H1 (cell line): ENCODE measurements at regions not wholly inside any gene's neighbourhood (a gene's known extent, or its start where the extent isn't known, plus 50 kb on each side); places are given as distances from the start of the nearest gene placed in this dataset.

Experiments
- CTCF ChIA-PET: fragments of 300-600 bp; sonication (Branson Sonifier 250); formaldehyde crosslinking; loops from one replicate; lab custom pipeline; 2021; ENCODE audit not compliant: partially characterized antibody; lab: Charles Lee
- POLR2A ChIA-PET: fragments of 300-600 bp; sonication (Branson Sonifier 250); formaldehyde crosslinking; loops from one replicate; lab custom pipeline; 2021; ENCODE audit warnings: inconsistent platforms; ENCODE audit not compliant: partially characterized antibody; lab: Charles Lee
- DNase-seq, 2 experiments: peaks; one replicate each; pipeline versions ENCODE4 v3.0.0 to v3.0.0-alpha.2; 2010 to 2022; ENCODE audit warnings: low spot score in 2 of 2, low read depth in 1 of 2, mixed read lengths in 1 of 2
- FAIRE-seq: peaks from 2 replicates; lab custom pipeline; 2011; peaks lifted over from hg19 to GRCh38; lab: Jason Lieb, UNC
- H2AFZ ChIP-seq: 2 replicates; pipeline ENCODE4 v1.8.1; 2012; ENCODE audit warnings: low read length, inconsistent platforms
- H2AK5ac ChIP-seq: 2 replicates; pipeline ENCODE4 v1.6.1; 2013; ENCODE audit warnings: low read depth, low read length
- H2BK120ac ChIP-seq: replicated peaks from 2 replicates; pipeline ENCODE3; 2013; ENCODE audit warnings: low read depth, low read length, inconsistent platforms
- H2BK12ac ChIP-seq: 2 replicates; pipeline ENCODE4 v1.6.1; 2013; ENCODE audit warnings: low read depth, low read length
- H2BK15ac ChIP-seq: 2 replicates; pipeline ENCODE4 v1.6.1; 2013; ENCODE audit warnings: low read length
- H2BK20ac ChIP-seq: 2 replicates; pipeline ENCODE4 v1.6.1; 2013; ENCODE audit warnings: low read length
- H2BK5ac ChIP-seq: 2 replicates; pipeline ENCODE4 v1.6.1; 2013; ENCODE audit warnings: low read depth, low read length
- H3K14ac ChIP-seq: 2 replicates; pipeline ENCODE4 v1.6.1; 2013; ENCODE audit warnings: inconsistent platforms; ENCODE audit not compliant: insufficient read length
- H3K18ac ChIP-seq: 2 replicates; pipeline ENCODE4 v1.6.1; 2013; ENCODE audit warnings: low read length; ENCODE audit errors: extremely low read depth
- H3K23ac ChIP-seq: 2 replicates; pipeline ENCODE4 v1.6.1; 2013; ENCODE audit warnings: inconsistent platforms; ENCODE audit not compliant: insufficient read length
- H3K23me2 ChIP-seq: 2 replicates; pipeline ENCODE4 v1.6.1; 2013; ENCODE audit warnings: low read depth, low read length
- H3K27ac ChIP-seq: 2 replicates; pipeline ENCODE4 v1.6.1; 2011; ENCODE audit warnings: low read depth, low read length, inconsistent platforms
- H3K27me3 ChIP-seq, 4 experiments: replicated peaks in 1 of 4; 1 replicate in 1 of 4; 2 replicates in 3 of 4; pipeline versions ENCODE4 v1.6.1 to v1.8.1; 2011 to 2013; ENCODE audit warnings: low read length in 3 of 4, mild to moderate bottlenecking in 3 of 4, inconsistent platforms in 2 of 4, mixed read lengths in 2 of 4, moderate library complexity in 1 of 4; ENCODE audit not compliant: control insufficient read depth in 3 of 4, insufficient read depth in 3 of 4; ENCODE audit errors: extremely low read depth in 1 of 4
- H3K36me3 ChIP-seq, 4 experiments: 2 replicates each; pipeline versions ENCODE4 v1.6.1 to v1.8.1; 2011 to 2013; ENCODE audit warnings: mild to moderate bottlenecking in 4 of 4, low read length in 3 of 4, moderate library complexity in 2 of 4, control low read depth in 1 of 4, inconsistent platforms in 1 of 4; ENCODE audit not compliant: insufficient read depth in 4 of 4, control insufficient read depth in 2 of 4
- H3K4ac ChIP-seq: replicated peaks from 2 replicates; pipeline ENCODE3; 2013; ENCODE audit warnings: low read length, low read depth, mixed read lengths, inconsistent platforms; ENCODE audit not compliant: insufficient read length
- H3K4me1 ChIP-seq, 4 experiments: replicated peaks in 1 of 4; 1 replicate in 1 of 4; 2 replicates in 3 of 4; pipeline versions ENCODE4 v1.6.1 to v1.8.1; 2011 to 2013; ENCODE audit warnings: low read length in 3 of 4, inconsistent platforms in 2 of 4, mixed read lengths in 1 of 4; ENCODE audit not compliant: insufficient read depth in 4 of 4, control insufficient read depth in 3 of 4
- H3K4me2 ChIP-seq, 2 experiments: 2 replicates each; pipeline versions ENCODE4 v1.6.1 to v1.8.1; 2011 to 2013; ENCODE audit warnings: low read depth in 2 of 2, low read length in 2 of 2, control low read depth in 1 of 2, inconsistent platforms in 1 of 2, mild to moderate bottlenecking in 1 of 2; ENCODE audit not compliant: insufficient read depth in 1 of 2
- H3K4me3 ChIP-seq, 4 experiments: fragments of 200-600, 300-600 bp in 1 of 4; sonication (generic), shearing (Covaris generic), sonication (Bioruptor Twin) in 1 of 4; 2 replicates each; pipeline versions ENCODE4 v1.5.1 to v1.8.1; 2011 to 2016; ENCODE audit warnings: low read length in 4 of 4, low read depth in 3 of 4, control low read depth in 2 of 4, inconsistent platforms in 2 of 4, mild to moderate bottlenecking in 2 of 4, mixed read lengths in 1 of 4, moderate library complexity in 1 of 4; ENCODE audit not compliant: insufficient read depth in 2 of 4; ENCODE audit errors: extremely low read depth in 1 of 4
- H3K56ac ChIP-seq: replicated peaks from 2 replicates; pipeline ENCODE3; 2013; ENCODE audit warnings: low read depth, mild to moderate bottlenecking, mixed read lengths, low read length, inconsistent platforms; ENCODE audit not compliant: insufficient read length
- H3K79me1 ChIP-seq: 2 replicates; pipeline ENCODE4 v1.6.1; 2013; ENCODE audit warnings: low read depth, low read length, control low read depth
- H3K79me2 ChIP-seq, 2 experiments: 2 replicates each; pipeline versions ENCODE4 v1.6.1 to v1.8.1; 2012 to 2013; ENCODE audit warnings: low read length in 2 of 2, mild to moderate bottlenecking in 2 of 2, inconsistent platforms in 1 of 2; ENCODE audit not compliant: insufficient read depth in 2 of 2, control insufficient read depth in 1 of 2
- H3K9ac ChIP-seq, 4 experiments: replicated peaks in 1 of 4; 1 replicate in 1 of 4; 2 replicates in 3 of 4; pipeline versions ENCODE4 v1.6.1 to v1.8.1; 2011 to 2013; ENCODE audit warnings: low read depth in 3 of 4, low read length in 3 of 4, control low read depth in 2 of 4, mild to moderate bottlenecking in 2 of 4, moderate library complexity in 2 of 4, inconsistent platforms in 1 of 4; ENCODE audit errors: extremely low read depth in 1 of 4
- H3K9me3 ChIP-seq, 2 experiments: 2 replicates each; pipeline versions ENCODE4 v1.6.1 to v1.8.1; 2012 to 2013; ENCODE audit warnings: mild to moderate bottlenecking in 2 of 2, moderate library complexity in 2 of 2, control low read depth in 1 of 2, inconsistent platforms in 1 of 2, low read depth in 1 of 2, low read length in 1 of 2, mixed read lengths in 1 of 2; ENCODE audit not compliant: insufficient read depth in 2 of 2
- H4K20me1 ChIP-seq, 2 experiments: replicated peaks in 1 of 2; 2 replicates each; pipeline versions ENCODE3 to v1.8.1; 2011 to 2013; ENCODE audit warnings: inconsistent platforms in 2 of 2, low read length in 2 of 2, mild to moderate bottlenecking in 1 of 2; ENCODE audit not compliant: insufficient read depth in 2 of 2, control insufficient read depth in 1 of 2
- H4K5ac ChIP-seq: 2 replicates; pipeline ENCODE4 v1.6.1; 2013; ENCODE audit warnings: low read length, low read depth, mixed read lengths, inconsistent platforms; ENCODE audit not compliant: insufficient read length
- H4K8ac ChIP-seq: 2 replicates; pipeline ENCODE4 v1.8.0; 2013; ENCODE audit warnings: mild to moderate bottlenecking, moderate library complexity, low read length, inconsistent platforms; ENCODE audit not compliant: insufficient read depth; ENCODE audit errors: extremely low read depth
- H4K91ac ChIP-seq: replicated peaks from 2 replicates; pipeline ENCODE3; 2013; ENCODE audit warnings: low read length, mixed read lengths, inconsistent platforms; ENCODE audit not compliant: insufficient read length
- CBX5 ChIP-seq: fragments of 300-800, 300-1000 bp; sonication (generic); IDR thresholded peaks from 2 replicates; pipeline ENCODE4 v1.7.1; 2016; ENCODE audit warnings: antibody characterized with exemption, low read length, low read depth
- CBX8 ChIP-seq: fragments of 300-800, 300-1000 bp; sonication (generic); IDR thresholded peaks from 2 replicates; pipeline ENCODE4 v1.7.1; 2016; ENCODE audit warnings: low read depth, low read length, borderline replicate concordance
- EP300 ChIP-seq, 2 experiments: IDR thresholded peaks; 1 replicate in 1 of 2; 2 replicates in 1 of 2; pipeline ENCODE4 v1.6.1; 2011 to 2012; ENCODE audit warnings: low read depth in 2 of 2, low read length in 2 of 2, mild to moderate bottlenecking in 2 of 2, borderline replicate concordance in 1 of 2, inconsistent platforms in 1 of 2, moderate library complexity in 1 of 2
- RBBP5 ChIP-seq: IDR thresholded peaks from 2 replicates; pipeline ENCODE4 v1.7.1; 2012; ENCODE audit warnings: low read depth, mild to moderate bottlenecking, inconsistent platforms, low read length, moderate library complexity, borderline replicate concordance
- SIN3A ChIP-seq, 2 experiments: IDR thresholded peaks in 1 of 2; conservative IDR thresholded peaks in 1 of 2; 2 replicates each; pipeline ENCODE4 v1.6.1; 2011 to 2012; ENCODE audit warnings: low read length in 2 of 2, improper control_type of control experiment in 1 of 2, low read depth in 1 of 2, mild to moderate bottlenecking in 1 of 2
- SP2 ChIP-seq: IDR thresholded peaks from 2 replicates; pipeline ENCODE4 v1.6.1; 2012; ENCODE audit warnings: mild to moderate bottlenecking, low read length, inconsistent platforms
- TBP ChIP-seq: IDR thresholded peaks from 2 replicates; pipeline ENCODE4 v1.6.1; 2011; ENCODE audit warnings: low read depth, low read length, improper control_type of control experiment
- WGBS, 2 experiments: shearing (Covaris generic) in 1 of 2; methylation state at CpG; one replicate each; pipeline versions ENCODE4 v1.1.6 to v1.1.7; 2013 to 2015; ENCODE audit warnings: low lambda C conversion rate in 2 of 2, mixed read lengths in 2 of 2, inconsistent platforms in 1 of 2, low coverage in 1 of 2, missing lambda C conversion rate in 1 of 2; ENCODE audit not compliant: insufficient replicate concordance in 2 of 2, insufficient coverage in 1 of 2, insufficient read length in 1 of 2; ENCODE audit errors: extremely low coverage in 1 of 2, missing lambda C conversion rate in 1 of 2; 5-methylcytosine and 5-hydroxymethylcytosine counted together

DNA sequence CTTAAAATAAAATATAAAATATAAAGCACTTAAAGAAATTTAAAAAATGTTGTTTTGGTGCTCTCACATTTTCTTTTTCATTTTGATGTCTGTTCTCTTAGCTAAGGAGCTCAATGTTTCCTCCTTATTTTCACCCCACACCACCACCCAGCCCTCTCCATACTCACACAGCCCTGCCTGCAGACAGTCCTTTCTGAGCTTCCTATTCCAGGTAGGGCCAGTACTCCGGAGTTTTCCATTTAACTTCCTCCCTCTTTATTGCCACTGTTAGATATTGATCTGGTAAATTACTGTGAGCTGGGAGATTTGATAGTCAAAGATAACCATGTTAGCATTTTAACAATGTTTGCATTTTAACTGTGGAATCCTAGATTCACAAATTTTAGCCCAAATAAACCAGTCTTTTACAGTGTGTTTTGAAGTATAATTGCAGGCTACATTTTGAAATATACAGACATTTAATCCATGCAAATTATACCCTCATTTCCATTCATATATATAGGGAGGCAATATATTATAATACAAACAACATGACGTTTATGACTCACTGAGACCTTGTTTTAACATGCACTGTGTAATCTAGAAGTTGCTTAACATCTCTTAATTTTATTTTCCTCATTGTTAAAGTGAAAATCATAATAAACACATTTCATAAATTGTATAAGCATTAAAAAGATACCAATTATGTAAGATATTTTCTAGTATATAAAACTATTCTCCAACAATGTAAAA is 927.1 kb downstream of the NR2F1-AS1 start:
- no peak for TF ChIP-seq SIN3A (conservative IDR thresholded peaks at IDR 0.05 in 1 of 2, IDR thresholded peaks at IDR 0.05 in 1 of 2; ENCODE audit: low read depth in 1 of 2, low read length in 2 of 2)
- TF ChIP-seq CBX5 = no peak
- TF ChIP-seq SP2 = no peak
- TF ChIP-seq RBBP5 = no peak
- no peak for TF ChIP-seq CBX8
- TF ChIP-seq EP300 (IDR thresholded peaks at IDR 0.05; ENCODE audit: borderline replicate concordance in 1 of 2, low read depth in 2 of 2, low read length in 2 of 2) = no peak
- no peak for TF ChIP-seq TBP

More for the DNA sequence above, 927.1 kb downstream of the NR2F1-AS1 start:
- no peak overlapping the region for H3K14ac ChIP-seq
- no peak overlapping the region for H2BK12ac ChIP-seq
- no peaks in the 10 kb centered on the region for H3K36me3 ChIP-seq
- H2AK5ac ChIP-seq = no peak overlapping the region
- ChIA-PET CTCF (interaction anchor here (1.6 kb wide), 1 partner anchor 10 kb away, joined by 6 read pairs; no protein-coding TSS in a partner anchor), POLR2A (no interaction called here)
- no peaks in the 10 kb centered on the region for H3K9me3 ChIP-seq
- H3K79me1 ChIP-seq = no peaks in the 10 kb centered on the region
- H2BK20ac ChIP-seq = no peak overlapping the region
- no peak overlapping the region for H3K4ac ChIP-seq
- H3K23ac ChIP-seq = no peak overlapping the region
- H3K27me3 ChIP-seq = no peaks in the 10 kb centered on the region
- no peak overlapping the region for H3K4me2 ChIP-seq
- no peaks in the 10 kb centered on the region for H3K4me1 ChIP-seq
- H3K79me2 ChIP-seq = no peaks in the 10 kb centered on the region
- no peak overlapping the region for H2BK120ac ChIP-seq
- no peak overlapping the region for H4K8ac ChIP-seq
- no peak overlapping the region for H2BK15ac ChIP-seq
- H3K18ac ChIP-seq = no peak overlapping the region
- H4K20me1 ChIP-seq = no peaks in the 10 kb centered on the region
- H3K23me2 ChIP-seq = no peaks in the 10 kb centered on the region
- no peak overlapping the region for H3K4me3 ChIP-seq
- H4K91ac ChIP-seq = no peak overlapping the region
- WGBS, 2 experiments = 92% methylated on average over 2 of the region's 2 CpGs; no CpG with 5 or more reads in 1 of the 2 experiments
- H3K9ac ChIP-seq = no peak overlapping the region
- no peak overlapping the region for H2AFZ ChIP-seq
- no peak overlapping the region for H3K56ac ChIP-seq
- H4K5ac ChIP-seq = no peak overlapping the region
- H2BK5ac ChIP-seq = no peak overlapping the region
- FAIRE-seq (no peak), DNase-seq (no peak)
- H3K27ac ChIP-seq = no peak overlapping the region
